ENCODE measurements at regions not wholly inside any gene's neighbourhood (a gene's known extent, or its start where the extent isn't known, plus 50 kb on each side); places are given as distances from the start of the nearest gene placed in this dataset.

GRCh38 chr20:24892522-24892921 is 56.5 kb upstream of the CST7 start:
- in situ Hi-C loops (cut with MboI; ENCODE audit: low sequenced_read_pairs) = loop anchor here (25.0 kb wide), 1 partner anchor 280 kb away; no protein-coding TSS in a partner anchor

GRCh38 chr20:24892931-24893330 is 56.1 kb upstream of the CST7 start:
- in situ Hi-C loops (cut with MboI; ENCODE audit: low sequenced_read_pairs) = loop anchor here (25.0 kb wide), 1 partner anchor 281 kb away; no protein-coding TSS in a partner anchor

- in situ Hi-C loops (cut with MboI; ENCODE audit: low sequenced_read_pairs) = loop anchor here (25.0 kb wide), 1 partner anchor 282 kb away; no protein-coding TSS in a partner anchor
Observed at GRCh38 chr20:24894488-24894887, 54.6 kb upstream of the CST7 start.

GRCh38 chr20:24894967-24895366 is 54.1 kb upstream of the CST7 start:
- in situ Hi-C loops (cut with MboI; ENCODE audit: low sequenced_read_pairs) = loop anchor here (25.0 kb wide), 1 partner anchor 283 kb away; no protein-coding TSS in a partner anchor

GRCh38 chr20:24895431-24895830 is 53.6 kb upstream of the CST7 start:
- in situ Hi-C loops (cut with MboI; ENCODE audit: low sequenced_read_pairs) = loop anchor here (25.0 kb wide), 1 partner anchor 283 kb away; no protein-coding TSS in a partner anchor

GRCh38 chr20:24895898-24896658 is 53.0 kb upstream of the CST7 start:
- in situ Hi-C loops (cut with MboI; ENCODE audit: low sequenced_read_pairs) = loop anchor here (25.0 kb wide), 1 partner anchor 284 kb away; no protein-coding TSS in a partner anchor

- in situ Hi-C loops (cut with MboI; ENCODE audit: low sequenced_read_pairs) = loop anchor here (25.0 kb wide), 1 partner anchor 285 kb away; no protein-coding TSS in a partner anchor
Observed at GRCh38 chr20:24896984-24897383, 52.1 kb upstream of the CST7 start.

- in situ Hi-C loops (cut with MboI; ENCODE audit: low sequenced_read_pairs) = loop anchor here (25.0 kb wide), 1 partner anchor 286 kb away; no protein-coding TSS in a partner anchor
Observed at GRCh38 chr20:24897974-24898373, 51.1 kb upstream of the CST7 start.

GRCh38 chr20:24899153-24899552 is 49.9 kb upstream of the CST7 start:
- in situ Hi-C loops (cut with MboI; ENCODE audit: low sequenced_read_pairs) = loop anchor here (25.0 kb wide), 1 partner anchor 287 kb away; no protein-coding TSS in a partner anchor
